Ectodermal cell (in vitro differentiated cells): ENCODE measurements at regions not wholly inside any gene's neighbourhood (a gene's known extent, or its start where the extent isn't known, plus 50 kb on each side); places are given as distances from the start of the nearest gene placed in this dataset.

Experiments
- H3K27ac ChIP-seq: 2 replicates; pipeline ENCODE4 v1.7.0; 2013; ENCODE audit warnings: mild to moderate bottlenecking, low read depth, low read length; ENCODE audit not compliant: insufficient read depth, poor library complexity, severe bottlenecking
- H3K27me3 ChIP-seq: 2 replicates; pipeline ENCODE4 v1.7.0; 2013; ENCODE audit warnings: mild to moderate bottlenecking, low read length; ENCODE audit not compliant: insufficient read depth, control insufficient read depth, poor library complexity, severe bottlenecking
- H3K36me3 ChIP-seq: one replicate; pipeline ENCODE4 v1.7.0; 2013; ENCODE audit warnings: low read length; ENCODE audit not compliant: control insufficient read depth, insufficient read depth
- H3K4me1 ChIP-seq: one replicate; pipeline ENCODE4 v1.7.0; 2013; ENCODE audit warnings: low read length; ENCODE audit not compliant: control insufficient read depth, insufficient read depth
- H3K4me3 ChIP-seq: 2 replicates; pipeline ENCODE4 v1.7.0; 2013; ENCODE audit warnings: low read depth, low read length, control low read depth; ENCODE audit not compliant: insufficient read depth
- H3K9me3 ChIP-seq: 2 replicates; pipeline ENCODE4 v1.7.0; 2013; ENCODE audit warnings: mild to moderate bottlenecking, low read length, moderate library complexity; ENCODE audit not compliant: control insufficient read depth
- WGBS, 2 experiments: methylation state at CpG; one replicate each; pipeline ENCODE4 v1.1.7; 2013; ENCODE audit warnings: missing lambda C conversion rate in 2 of 2; 5-methylcytosine and 5-hydroxymethylcytosine counted together

GRCh38 chr3:181796641-181797040 lies 84.9 kb downstream of the SOX2 start:
- Histone ChIP-seq H3K27ac (no peak overlapping the region), H3K4me1 (peaks cover 13% of the 10 kb centered on the region), H3K4me3 (no peak overlapping the region), H3K27me3 (no peaks in the 10 kb centered on the region), H3K36me3 (no peaks in the 10 kb centered on the region), H3K9me3 (no peaks in the 10 kb centered on the region)
- WGBS, 2 experiments, result 52 to 64% methylated on average over 2 to 3 of the region's 3 CpGs

- H3K4me3 ChIP-seq, result no peak overlapping the region
- no peaks in the 10 kb centered on the region for H3K9me3 ChIP-seq
- 89 to 100% methylated on average over 1 of the region's 2 CpGs for WGBS, 2 experiments
- H3K27ac ChIP-seq, result no peak overlapping the region
- H3K27me3 ChIP-seq, result no peaks in the 10 kb centered on the region
- peaks cover 13% of the 10 kb centered on the region for H3K4me1 ChIP-seq
- no peaks in the 10 kb centered on the region for H3K36me3 ChIP-seq
Observed at GRCh38 chr3:181797431-181797830, 85.7 kb downstream of the SOX2 start.

GRCh38 chr3:181805703-181806102 lies 94.0 kb downstream of the SOX2 start:
- Histone ChIP-seq H3K4me1 (no peaks in the 10 kb centered on the region), H3K4me3 (no peak overlapping the region), H3K36me3 (no peaks in the 10 kb centered on the region), H3K9me3 (no peaks in the 10 kb centered on the region), H3K27ac (no peak overlapping the region), H3K27me3 (no peaks in the 10 kb centered on the region)
- 86 to 92% methylated on average over 1 to 2 of the region's 2 CpGs for WGBS, 2 experiments

DNA sequence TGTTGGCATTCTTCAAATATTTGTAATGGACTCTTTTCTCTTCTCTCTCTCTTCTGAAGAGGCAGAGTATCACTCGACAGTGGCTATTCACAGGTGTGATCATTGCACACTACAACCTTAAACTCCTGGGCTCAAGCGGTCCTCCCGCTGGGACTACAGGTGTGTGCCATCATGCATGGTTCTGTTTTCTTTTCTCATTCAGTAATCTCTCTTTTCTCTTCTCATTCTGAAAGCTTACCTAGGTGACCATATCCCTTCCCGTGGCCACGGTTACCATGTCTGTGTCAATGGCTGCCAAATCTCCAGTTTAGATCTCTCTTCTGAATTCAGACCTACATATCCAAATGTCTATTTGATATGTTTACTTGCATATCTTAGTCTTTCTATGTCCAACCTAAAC lies 96.3 kb downstream of the SOX2 start:
- WGBS, 2 experiments, result 95 to 96% methylated on average over 5 of the region's 5 CpGs
- no peaks in the 10 kb centered on the region for H3K36me3 ChIP-seq
- no peak overlapping the region for H3K4me3 ChIP-seq
- no peaks in the 10 kb centered on the region for H3K27me3 ChIP-seq
- H3K9me3 ChIP-seq, result no peaks in the 10 kb centered on the region
- H3K4me1 ChIP-seq, result no peaks in the 10 kb centered on the region
- no peak overlapping the region for H3K27ac ChIP-seq

DNA sequence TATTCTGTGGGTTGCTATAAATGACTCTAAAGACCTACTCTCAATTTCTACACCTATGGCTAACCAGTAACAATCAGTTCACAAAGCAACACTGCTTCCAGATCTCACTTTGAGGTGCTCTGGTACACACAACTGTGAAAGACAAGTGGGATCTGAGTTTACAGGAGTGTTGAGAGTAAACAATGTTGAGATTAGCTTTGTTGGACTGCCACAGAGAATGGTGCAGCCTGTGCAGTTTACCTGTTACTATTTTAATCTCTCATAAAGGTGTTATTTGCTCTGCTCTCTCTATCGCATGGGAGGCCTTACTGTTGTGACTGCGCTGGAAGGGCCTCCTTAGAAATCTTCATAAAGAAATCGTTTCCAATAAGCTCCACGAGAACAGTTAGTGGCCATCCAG lies 112.0 kb downstream of the SOX2 start:
- H3K4me1 ChIP-seq, result no peaks in the 10 kb centered on the region
- 93% methylated on average over 4 of the region's 4 CpGs for WGBS, 2 experiments
- no peak overlapping the region for H3K27ac ChIP-seq
- H3K36me3 ChIP-seq, result no peaks in the 10 kb centered on the region
- H3K27me3 ChIP-seq, result no peaks in the 10 kb centered on the region
- H3K9me3 ChIP-seq, result no peaks in the 10 kb centered on the region
- H3K4me3 ChIP-seq, result no peak overlapping the region

- WGBS, 2 experiments, result 71 to 73% methylated on average over 10 of the region's 10 CpGs
- no peaks in the 10 kb centered on the region for H3K4me1 ChIP-seq
Observed at GRCh38 chr3:181824961-181825360, 113.2 kb downstream of the SOX2 start.

GRCh38 chr3:181839039-181839915 lies 127.6 kb downstream of the SOX2 start:
- 90 to 91% methylated on average over 15 to 16 of the region's 17 CpGs for WGBS, 2 experiments
- no peak overlapping the region for H3K27ac ChIP-seq

More at GRCh38 chr3:181824961-181825360, 113.2 kb downstream of the SOX2 start:
- H3K36me3 ChIP-seq, result no peaks in the 10 kb centered on the region
- H3K27ac ChIP-seq, result no peak overlapping the region
- no peaks in the 10 kb centered on the region for H3K9me3 ChIP-seq
- no peaks in the 10 kb centered on the region for H3K27me3 ChIP-seq
- H3K4me3 ChIP-seq, result no peak overlapping the region

GRCh38 chr3:181839916-181840297 lies 128.2 kb downstream of the SOX2 start:
- Histone ChIP-seq H3K9me3 (no peaks in the 10 kb centered on the region), H3K4me3 (no peak overlapping the region), H3K27ac (no peak overlapping the region), H3K36me3 (no peaks in the 10 kb centered on the region), H3K27me3 (no peaks in the 10 kb centered on the region), H3K4me1 (no peaks in the 10 kb centered on the region)
- 85 to 99% methylated on average over 2 to 3 of the region's 3 CpGs for WGBS, 2 experiments

More at GRCh38 chr3:181839039-181839915, 127.6 kb downstream of the SOX2 start:
- no peaks in the 10 kb centered on the region for H3K4me1 ChIP-seq
- H3K9me3 ChIP-seq, result no peaks in the 10 kb centered on the region
- no peak overlapping the region for H3K4me3 ChIP-seq
- H3K27me3 ChIP-seq, result no peaks in the 10 kb centered on the region
- H3K36me3 ChIP-seq, result no peaks in the 10 kb centered on the region

- Histone ChIP-seq H3K27ac (no peak overlapping the region), H3K9me3 (no peaks in the 10 kb centered on the region)
- 83 to 85% methylated on average over 3 of the region's 3 CpGs for WGBS, 2 experiments
Observed at GRCh38 chr3:181844211-181844610, 132.5 kb downstream of the SOX2 start.

DNA sequence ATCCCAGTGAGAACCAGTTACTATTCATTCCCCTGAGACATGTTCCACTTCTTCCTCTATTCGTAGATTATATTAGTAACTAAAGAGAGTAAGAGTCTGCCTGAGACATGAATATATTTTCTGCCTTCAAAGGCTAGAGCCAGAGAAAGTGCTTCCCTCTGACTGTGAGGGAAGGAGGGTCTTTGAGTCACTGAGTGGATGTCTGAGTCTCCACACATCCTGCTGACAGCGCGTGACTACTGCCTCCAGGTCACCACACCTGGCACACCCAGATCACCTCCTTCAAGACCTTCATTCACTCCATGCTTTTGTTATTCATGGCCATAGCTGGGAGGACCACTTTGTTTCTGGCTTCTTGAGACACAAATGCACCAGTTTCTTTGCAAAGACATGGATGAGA lies 135.6 kb downstream of the SOX2 start:
- no peaks in the 10 kb centered on the region for H3K4me1 ChIP-seq
- H3K4me3 ChIP-seq, result no peak overlapping the region
- 85 to 92% methylated on average over 3 of the region's 3 CpGs for WGBS, 2 experiments
- H3K36me3 ChIP-seq, result no peaks in the 10 kb centered on the region
- no peaks in the 10 kb centered on the region for H3K27me3 ChIP-seq
- no peak overlapping the region for H3K27ac ChIP-seq
- H3K9me3 ChIP-seq, result no peaks in the 10 kb centered on the region

More at GRCh38 chr3:181844211-181844610, 132.5 kb downstream of the SOX2 start:
- Histone ChIP-seq H3K4me1 (no peaks in the 10 kb centered on the region), H3K36me3 (no peaks in the 10 kb centered on the region), H3K4me3 (no peak overlapping the region), H3K27me3 (no peaks in the 10 kb centered on the region)
